Bronchial epithelial cell (primary cell): ENCODE measurements at regions not wholly inside any gene's neighbourhood (a gene's known extent, or its start where the extent isn't known, plus 50 kb on each side); places are given as distances from the start of the nearest gene placed in this dataset.

ENCODE experiments used
- DNase-seq: peaks from one replicate; pipeline ENCODE4 v3.0.0-alpha.2; 2010; ENCODE audit warnings: low read depth
- FAIRE-seq: peaks from 2 replicates; lab custom pipeline; 2011; peaks lifted over from hg19 to GRCh38; lab: Jason Lieb, UNC
- H3K27me3 ChIP-seq: 2 replicates; pipeline ENCODE4 v1.5.1; 2011; ENCODE audit warnings: low read length; ENCODE audit not compliant: control insufficient read depth, insufficient read depth
- H3K36me3 ChIP-seq: 2 replicates; pipeline ENCODE4 v1.5.1; 2011; ENCODE audit warnings: low read length; ENCODE audit not compliant: control insufficient read depth, insufficient read depth
- H3K4me3 ChIP-seq: 2 replicates; pipeline ENCODE4 v1.5.1; 2011; ENCODE audit warnings: mild to moderate bottlenecking, low read depth, low read length, control low read depth
- TF ChIP-seq, protein P1 (sequence below): IDR thresholded peaks from 2 replicates; pipeline ENCODE4 v1.5.1; 2011; ENCODE audit warnings: mild to moderate bottlenecking, moderate library complexity, low read length, control low read depth, inconsistent platforms; ENCODE audit not compliant: insufficient read depth, severe bottlenecking

DNA sequence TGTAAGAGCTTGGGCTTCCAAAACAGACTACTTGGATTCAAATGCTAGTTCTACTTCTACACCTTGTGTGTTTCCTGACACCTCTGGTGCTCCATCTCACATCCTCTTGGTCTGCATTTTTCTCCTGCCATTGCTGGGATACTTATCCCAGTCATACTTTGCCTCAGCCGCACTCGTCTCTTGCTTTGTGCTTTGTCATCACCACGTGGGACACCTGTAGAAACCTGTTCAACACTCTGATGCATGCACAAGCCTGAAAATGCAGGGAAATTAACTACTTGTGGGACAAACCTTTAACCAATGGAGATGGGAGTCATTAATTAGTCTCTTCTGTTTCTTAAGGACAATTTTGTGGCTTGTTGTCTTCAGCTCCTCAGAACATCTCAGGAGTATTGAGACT, 94.2 kb upstream of the PHYHIPL start:
- DNase-seq (peak; percentile 92), FAIRE-seq (no peak)
- Histone ChIP-seq H3K36me3 (no peaks in the 10 kb centered on the region), H3K27me3 (no peaks in the 10 kb centered on the region), H3K4me3 (no peak overlapping the region)
- TF ChIP-seq, protein P1, sequence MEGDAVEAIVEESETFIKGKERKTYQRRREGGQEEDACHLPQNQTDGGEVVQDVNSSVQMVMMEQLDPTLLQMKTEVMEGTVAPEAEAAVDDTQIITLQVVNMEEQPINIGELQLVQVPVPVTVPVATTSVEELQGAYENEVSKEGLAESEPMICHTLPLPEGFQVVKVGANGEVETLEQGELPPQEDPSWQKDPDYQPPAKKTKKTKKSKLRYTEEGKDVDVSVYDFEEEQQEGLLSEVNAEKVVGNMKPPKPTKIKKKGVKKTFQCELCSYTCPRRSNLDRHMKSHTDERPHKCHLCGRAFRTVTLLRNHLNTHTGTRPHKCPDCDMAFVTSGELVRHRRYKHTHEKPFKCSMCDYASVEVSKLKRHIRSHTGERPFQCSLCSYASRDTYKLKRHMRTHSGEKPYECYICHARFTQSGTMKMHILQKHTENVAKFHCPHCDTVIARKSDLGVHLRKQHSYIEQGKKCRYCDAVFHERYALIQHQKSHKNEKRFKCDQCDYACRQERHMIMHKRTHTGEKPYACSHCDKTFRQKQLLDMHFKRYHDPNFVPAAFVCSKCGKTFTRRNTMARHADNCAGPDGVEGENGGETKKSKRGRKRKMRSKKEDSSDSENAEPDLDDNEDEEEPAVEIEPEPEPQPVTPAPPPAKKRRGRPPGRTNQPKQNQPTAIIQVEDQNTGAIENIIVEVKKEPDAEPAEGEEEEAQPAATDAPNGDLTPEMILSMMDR = no peak

DNA sequence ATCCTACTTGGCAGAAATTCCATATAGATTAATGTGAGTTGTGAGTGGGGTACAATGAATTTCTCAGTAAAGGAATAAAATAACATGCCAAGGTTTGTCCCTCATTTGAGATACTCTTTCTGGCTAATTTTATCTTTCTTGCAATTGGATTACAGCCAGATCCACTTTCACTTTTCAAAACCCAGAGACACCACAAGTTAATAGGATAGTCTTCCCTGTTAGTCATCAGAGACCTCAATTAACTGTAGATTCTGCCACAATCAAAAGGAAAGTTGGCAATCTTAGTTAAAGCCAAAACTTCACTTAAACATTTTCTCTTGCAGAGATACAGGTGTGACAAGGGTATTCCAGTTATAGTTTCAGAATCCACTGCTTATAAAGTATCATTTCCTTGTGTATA, 91.4 kb upstream of the PHYHIPL start:
- Histone ChIP-seq H3K36me3 (no peaks in the 10 kb centered on the region), H3K27me3 (no peaks in the 10 kb centered on the region), H3K4me3 (no peak overlapping the region)
- DNase-seq (no peak), FAIRE-seq (no peak)
- TF ChIP-seq, protein P1 = no peak

DNA sequence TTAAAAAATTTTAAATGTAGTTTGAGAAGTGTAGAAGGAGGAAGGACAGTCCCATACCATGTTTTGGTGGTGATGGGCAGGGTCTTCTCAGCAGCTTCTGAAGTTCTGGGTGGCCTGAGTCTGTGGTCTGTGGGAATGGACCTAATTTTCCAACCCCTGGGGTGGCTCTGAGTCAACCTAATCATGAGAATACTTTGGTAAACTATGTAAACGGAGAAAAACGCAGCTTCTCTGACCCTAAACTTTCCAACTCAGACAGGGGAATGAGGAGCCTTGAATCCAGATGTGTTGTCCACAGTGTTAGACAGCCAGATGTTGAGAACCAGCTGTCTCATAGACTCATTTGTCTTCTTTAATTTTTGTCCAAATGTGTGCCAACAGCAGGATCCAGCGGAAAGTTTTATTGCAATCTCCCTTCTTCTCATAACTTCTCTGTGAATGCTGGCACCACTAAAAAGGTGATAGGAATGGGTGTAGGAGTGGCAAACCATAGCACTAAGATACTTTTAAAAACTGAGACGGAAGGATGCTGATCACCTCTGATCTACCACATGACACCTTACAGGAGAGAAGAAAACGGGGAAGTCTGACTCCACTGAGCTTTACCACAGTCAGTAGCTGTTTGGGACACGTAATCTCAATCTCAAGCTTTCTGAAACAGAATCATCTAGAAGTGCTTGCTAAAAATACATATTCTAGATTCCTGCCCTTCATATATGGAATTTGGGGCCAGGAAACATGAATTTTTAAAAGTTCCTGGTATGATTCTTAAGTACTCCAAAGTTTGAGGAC, 90.5 kb upstream of the PHYHIPL start:
- Histone ChIP-seq H3K4me3 (no peak overlapping the region), H3K27me3 (no peaks in the 10 kb centered on the region), H3K36me3 (no peaks in the 10 kb centered on the region)
- DNase-seq (no peak), FAIRE-seq (no peak)
- TF ChIP-seq, protein P1 = no peak

DNA sequence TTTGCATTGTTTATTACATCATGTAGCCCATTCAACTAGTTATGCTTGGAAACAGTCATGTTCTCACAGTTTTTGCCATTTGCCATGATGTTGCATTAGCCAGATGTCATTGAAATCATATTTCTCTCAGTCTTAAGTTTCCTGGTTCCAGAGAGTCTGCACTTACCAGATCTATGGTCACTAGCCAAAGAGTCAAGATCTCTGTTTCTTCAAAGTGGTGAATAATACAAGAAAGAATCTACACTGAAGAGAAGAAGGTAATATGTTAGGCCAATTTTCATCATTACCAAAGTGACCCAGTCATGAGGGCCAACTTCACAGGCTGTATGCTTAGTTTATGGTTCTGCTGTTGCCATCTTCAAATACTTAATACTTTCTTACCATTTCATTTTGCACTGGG, 89.0 kb upstream of the PHYHIPL start:
- no peak overlapping the region for H3K4me3 ChIP-seq
- no peaks in the 10 kb centered on the region for H3K27me3 ChIP-seq
- no peak for FAIRE-seq
- DNase-seq = no peak
- TF ChIP-seq, protein P1 = no peak
- no peaks in the 10 kb centered on the region for H3K36me3 ChIP-seq

DNA sequence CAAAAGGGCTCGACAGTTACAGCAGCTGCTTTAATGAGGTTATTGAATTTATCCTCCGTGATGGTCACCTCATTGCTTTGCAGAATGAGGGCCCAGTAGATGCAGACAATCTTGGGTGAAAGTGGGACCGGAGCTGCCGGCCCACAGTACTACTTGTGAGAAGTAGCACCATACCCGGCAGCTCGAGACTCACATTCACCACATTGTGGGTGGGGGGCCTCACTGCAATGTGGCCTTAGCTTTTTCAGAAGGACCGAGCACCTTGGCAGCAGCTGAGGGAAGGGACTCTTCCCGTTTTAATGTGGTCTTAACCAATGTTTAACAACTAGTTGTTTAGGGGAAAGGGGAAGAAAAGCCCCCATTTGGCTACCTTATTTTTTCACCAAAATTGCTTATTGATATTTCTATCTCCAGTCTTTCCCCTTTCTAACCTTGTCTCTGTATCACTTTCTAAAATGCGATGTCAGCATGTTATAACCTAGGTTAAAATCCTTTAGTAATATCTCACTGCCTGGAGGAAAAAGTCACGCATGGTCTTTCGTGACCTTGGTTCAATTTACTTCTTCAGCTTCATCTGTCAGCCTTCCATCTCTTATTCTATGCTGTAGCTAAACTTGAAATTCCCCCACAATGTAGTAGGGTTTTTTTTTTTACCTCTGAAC, 87.4 kb upstream of the PHYHIPL start:
- H3K4me3 ChIP-seq = no peak overlapping the region
- no peaks in the 10 kb centered on the region for H3K36me3 ChIP-seq
- TF ChIP-seq, protein P1 = no peak
- FAIRE-seq = no peak
- no peaks in the 10 kb centered on the region for H3K27me3 ChIP-seq
- no peak for DNase-seq
